Ureter (tissue), 1 donor: ENCODE measurements at regions not wholly inside any gene's neighbourhood (a gene's known extent, or its start where the extent isn't known, plus 50 kb on each side); places are given as distances from the start of the nearest gene placed in this dataset.
"Not testable (repeated sequence)": the region's sequence is repeated elsewhere in the genome, so short reads cannot be mapped to it uniquely, and the experiment has no call there.

Experiments
- DNase-seq: peaks from one replicate; pipeline ENCODE4 v3.0.0-alpha.2; 2020; ENCODE audit warnings: low spot score
- donor health status: DM: yes; HTN: yes; CAD: no.

DNA sequence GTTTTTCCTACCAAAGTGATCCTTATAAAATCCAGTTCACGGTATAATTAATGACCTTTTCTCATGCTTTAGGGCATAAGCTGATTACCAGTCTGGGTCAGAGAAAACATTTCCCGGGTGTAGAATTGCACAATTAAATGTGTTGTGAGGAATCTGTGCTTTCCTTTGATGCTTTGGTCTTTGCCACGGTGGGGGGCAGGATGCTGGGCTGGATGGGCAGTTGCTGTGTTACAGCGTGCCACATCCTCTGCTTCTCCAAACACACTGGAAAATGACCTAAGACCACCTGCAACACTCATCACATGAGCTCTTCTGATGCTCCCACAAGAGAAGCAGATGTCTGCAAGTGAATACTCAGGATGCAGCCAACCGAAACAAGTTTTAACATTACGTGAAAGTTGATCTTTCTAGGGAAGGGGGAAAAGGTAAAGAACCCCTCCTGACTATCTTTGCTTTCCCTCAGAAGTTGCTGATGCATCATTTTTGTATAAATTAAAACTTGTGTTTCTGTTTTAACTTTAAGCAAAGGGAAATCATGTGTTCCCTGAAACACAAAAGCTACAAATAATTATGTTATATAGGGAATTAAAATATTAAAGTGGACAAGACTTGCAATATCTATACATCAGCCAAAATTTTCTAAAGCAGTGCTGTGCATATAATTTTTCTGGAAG, 515.3 kb upstream of the NR5A2 start:
- no peak for DNase-seq

- no peak for DNase-seq
Measured at GRCh38 chr1:199515261-199515660, 512.2 kb upstream of the NR5A2 start.

- no peak for DNase-seq
Measured at GRCh38 chr1:199522338-199522737, 505.2 kb upstream of the NR5A2 start.

DNA sequence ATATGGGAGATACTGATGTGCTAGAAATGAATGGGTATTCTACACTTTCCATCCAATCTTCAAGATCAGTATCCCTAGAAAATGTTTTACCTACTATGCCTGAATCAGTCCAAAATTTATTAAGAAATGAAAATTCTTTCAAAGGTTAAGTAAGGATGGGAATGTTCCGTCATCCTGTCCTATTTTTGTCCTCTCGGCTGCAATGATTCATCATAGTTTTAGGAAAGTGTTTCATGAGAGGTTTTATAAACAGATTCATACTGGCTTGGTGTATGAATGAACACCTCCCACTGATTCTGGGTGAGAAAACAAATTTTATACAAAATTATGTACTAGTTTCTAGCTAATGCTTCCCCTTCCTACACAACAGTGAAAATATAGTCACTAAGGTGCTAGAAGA, 504.6 kb upstream of the NR5A2 start:
- no peak for DNase-seq

DNA sequence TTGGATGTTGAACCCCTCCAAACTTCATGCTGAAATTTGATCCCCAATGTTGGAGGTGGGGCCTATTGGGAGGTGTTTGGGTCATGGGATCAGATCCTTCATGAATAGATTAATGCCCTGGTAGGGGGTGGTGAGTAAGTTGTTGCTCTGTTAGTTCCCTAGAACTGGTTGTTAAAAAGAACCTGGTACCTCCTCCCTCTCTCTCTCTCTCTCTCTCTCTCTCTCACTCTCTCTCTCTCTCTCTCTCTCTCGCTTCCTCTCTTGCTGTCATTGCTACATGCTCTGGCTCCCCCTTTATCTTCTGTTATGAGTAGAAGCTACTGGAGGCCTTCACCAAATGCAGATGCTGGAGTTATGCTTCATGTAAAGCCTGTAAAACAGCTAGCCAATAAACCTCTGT, 498.2 kb upstream of the NR5A2 start:
- DNase-seq = no peak

DNA sequence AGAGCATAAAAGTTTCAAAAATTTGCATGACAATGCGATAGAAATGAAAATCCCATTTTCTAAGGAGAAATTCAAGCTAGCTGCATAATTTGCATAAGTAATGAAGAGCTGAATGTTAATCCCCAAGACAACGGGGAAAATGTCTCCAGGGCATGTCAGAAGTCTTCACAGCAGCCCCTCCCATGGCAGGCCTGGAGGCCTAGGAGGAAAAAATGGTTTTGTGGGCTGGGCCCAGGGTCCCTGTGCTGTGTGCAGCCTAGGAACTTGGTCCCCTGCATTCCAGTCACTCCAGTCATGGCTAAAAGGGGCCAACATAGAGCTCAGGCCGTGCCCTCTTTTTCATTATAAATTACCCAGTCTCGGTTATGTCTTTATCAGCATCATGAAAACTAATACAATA, 494.1 kb upstream of the NR5A2 start:
- not testable (repeated sequence) for DNase-seq

GRCh38 chr1:199545780-199546179, 481.7 kb upstream of the NR5A2 start:
- no peak for DNase-seq

- DNase-seq = no peak
Measured at GRCh38 chr1:199546323-199546722, 481.2 kb upstream of the NR5A2 start.

DNA sequence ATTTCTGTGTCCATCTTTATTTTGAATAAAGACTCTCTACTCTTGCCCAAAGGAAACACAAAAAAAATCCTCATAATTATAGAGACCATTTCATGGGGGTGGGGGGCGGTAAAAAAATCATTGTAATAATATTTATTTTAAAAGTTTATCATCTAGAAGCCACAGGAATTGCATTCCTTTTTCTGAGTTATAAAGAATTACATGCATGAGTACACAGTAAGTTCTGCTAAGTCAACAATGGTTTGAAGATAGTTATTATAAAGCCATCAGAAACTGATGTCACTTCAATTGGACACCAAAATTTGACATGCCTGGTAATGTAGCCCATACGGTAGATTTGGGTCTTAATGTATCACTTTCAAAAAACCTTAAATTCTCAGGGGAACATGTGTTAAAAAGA, 478.1 kb upstream of the NR5A2 start:
- no peak for DNase-seq

DNA sequence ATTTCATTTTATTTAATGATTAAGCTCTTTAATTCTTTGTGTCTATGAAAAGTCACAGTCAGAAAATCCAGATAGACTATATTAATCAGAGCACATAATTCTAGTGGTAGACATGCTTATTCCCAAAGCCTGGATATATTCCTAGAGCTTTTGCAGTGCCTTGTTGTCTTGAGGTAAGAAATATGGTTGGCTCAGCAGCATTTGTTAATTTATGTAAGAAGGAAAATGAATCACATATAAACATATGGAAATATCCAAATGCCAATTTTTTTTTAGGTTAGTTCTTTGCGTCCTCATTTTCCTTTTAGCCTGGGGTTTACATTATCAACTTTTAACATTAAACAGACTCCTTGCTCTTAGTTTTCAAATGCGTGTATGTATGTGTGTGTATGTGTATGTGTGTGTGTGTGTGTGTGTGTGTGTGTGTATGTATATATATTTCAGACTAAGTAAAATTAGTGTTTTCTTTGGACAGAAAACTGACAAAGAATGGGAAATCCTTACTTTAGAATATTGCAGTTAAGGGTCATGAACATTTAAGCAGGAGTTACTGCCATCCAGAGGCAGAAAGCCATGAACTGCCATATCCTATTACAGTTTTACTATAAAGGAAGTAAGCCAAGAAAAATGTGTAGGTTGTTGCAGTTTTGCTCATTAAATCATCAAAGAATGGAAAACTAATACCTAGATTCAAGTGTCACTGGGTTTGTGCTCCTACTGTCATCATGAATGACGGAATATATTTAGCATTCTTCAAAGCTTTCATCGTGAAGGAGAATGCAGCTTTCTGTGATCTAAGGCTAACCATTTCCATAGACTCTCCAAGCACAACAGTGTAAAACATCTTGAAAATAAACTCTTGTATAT, 477.1 kb upstream of the NR5A2 start:
- DNase-seq = no peak

DNA sequence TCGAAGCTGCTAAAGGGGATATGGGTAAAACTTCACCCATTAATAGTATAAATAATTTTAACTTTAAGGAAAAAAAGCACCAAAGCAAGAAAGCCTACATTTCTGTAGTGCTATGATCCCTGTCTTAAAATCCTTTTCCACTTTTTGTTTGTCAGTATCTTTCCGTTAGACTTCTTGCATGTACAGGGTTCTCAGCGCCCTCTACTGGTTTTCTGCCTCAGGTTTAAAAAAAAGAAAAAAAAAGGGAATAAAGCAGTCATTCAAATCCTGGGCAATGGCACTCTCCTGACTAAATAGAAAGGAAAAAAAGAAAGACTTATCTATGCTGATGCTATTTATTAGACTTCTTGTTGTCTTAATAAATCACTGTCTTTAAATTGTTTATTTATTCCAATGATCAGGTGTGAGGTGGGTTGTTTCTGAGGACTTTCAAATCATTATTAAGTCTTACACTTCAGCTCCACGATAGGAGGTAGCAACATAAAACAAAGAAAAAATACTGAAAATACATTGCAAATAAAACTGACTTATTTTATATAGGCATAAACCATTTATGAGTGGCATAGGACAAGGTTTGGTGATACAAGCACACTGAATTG, 475.4 kb upstream of the NR5A2 start:
- no peak for DNase-seq

- DNase-seq = no peak
Measured at GRCh38 chr1:199553104-199553503, 474.4 kb upstream of the NR5A2 start.

GRCh38 chr1:199561334-199561733, 466.2 kb upstream of the NR5A2 start:
- no peak for DNase-seq

GRCh38 chr1:199573047-199573446, 454.5 kb upstream of the NR5A2 start:
- DNase-seq = no peak

DNA sequence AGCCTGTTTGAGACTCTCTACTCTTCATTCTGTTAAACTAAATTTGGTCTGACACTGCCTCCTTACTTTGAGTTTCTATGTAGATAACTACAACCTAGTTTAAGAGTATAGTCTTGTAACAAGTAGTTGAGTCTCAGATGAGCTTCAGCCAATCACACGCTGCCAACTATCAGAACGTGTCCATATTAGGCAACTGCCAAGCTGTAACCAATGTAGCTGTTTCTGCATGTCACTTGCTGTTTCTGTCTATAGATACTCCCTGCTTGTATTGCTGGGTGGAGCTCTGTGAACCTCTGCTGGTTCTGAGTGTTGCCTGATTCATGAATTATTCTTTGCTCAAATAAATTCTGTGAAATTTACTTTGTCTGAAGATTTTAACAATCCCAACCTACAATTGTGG, 452.6 kb upstream of the NR5A2 start:
- no peak for DNase-seq

DNA sequence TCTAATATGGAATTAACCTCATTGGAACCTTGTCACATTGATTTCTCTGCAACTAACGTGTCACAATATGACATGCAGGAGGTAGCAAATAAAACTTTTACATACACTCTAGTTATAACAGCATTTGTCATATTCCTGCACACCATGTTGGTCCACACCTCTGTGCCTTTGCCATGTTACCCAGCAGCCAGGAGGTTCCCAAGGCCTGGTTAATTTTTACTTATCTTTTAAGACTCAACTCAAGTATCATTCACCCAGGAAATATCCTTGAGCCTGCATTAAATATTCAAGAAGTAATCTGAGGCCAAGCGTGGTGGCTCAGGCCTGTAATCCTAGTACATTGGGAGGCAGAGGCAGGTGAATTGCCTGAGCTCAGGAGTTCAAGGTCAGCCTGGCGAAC, 447.2 kb upstream of the NR5A2 start:
- no peak for DNase-seq

DNA sequence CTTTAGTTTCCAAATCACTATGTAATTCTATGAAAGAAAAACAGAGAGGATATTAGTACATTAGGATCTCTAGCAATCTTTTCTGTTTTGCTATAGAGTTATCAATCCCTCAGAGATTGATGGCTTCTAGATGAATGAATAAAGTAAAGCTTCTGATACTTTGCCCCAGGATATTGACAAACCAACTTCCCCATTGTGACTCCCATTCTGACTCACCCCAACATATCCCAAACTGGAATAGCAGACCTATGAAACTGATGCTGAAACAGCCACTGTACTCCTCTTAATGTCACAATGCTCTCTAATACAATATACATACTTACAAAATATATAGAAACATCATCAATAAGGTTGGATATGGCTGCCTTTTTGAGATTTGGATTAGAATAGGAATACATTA, 442.1 kb upstream of the NR5A2 start:
- no peak for DNase-seq

- no peak for DNase-seq
Measured at GRCh38 chr1:199590708-199591107, 436.8 kb upstream of the NR5A2 start.

- DNase-seq = no peak
Measured at GRCh38 chr1:199591468-199591867, 436.0 kb upstream of the NR5A2 start.

DNA sequence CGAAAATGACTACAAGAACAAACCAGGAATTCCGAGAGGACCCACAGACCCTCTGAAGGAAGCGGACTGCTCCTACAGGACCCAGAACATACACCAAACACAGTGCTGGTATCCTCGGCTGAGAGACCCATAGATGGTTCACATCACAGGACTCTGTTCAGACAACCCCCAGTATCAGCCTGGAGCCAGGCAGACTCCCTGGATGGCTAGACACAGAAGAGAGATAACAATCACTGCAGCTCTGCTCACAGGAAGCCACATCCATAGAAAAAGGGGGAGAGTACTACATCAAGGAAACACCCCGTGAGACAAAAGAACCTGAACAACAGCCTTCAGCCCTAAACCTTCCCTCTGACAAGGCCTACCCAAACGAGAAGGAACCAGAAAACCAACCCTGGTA, 434.0 kb upstream of the NR5A2 start:
- DNase-seq = no peak

DNA sequence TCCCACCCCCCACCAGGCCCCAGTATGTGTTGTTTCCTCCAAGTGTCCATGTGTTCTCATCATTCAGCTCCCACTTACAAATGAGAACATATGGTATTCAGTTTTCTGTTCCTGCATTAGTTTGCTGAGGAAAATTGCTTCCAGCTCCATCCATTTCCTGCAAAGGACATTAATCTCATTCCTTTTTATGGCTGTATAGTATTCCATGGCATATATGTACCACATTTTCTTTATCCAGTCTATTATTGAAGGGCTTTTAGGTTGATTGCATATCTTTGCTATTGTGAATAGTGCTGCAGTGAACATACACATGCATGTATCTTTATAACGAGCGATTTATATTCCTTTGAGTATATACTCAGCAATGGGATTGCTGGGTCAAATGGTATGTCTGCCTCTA, 431.1 kb upstream of the NR5A2 start:
- not testable (repeated sequence) for DNase-seq

GRCh38 chr1:199597152-199597551, 430.4 kb upstream of the NR5A2 start:
- DNase-seq = no peak

DNA sequence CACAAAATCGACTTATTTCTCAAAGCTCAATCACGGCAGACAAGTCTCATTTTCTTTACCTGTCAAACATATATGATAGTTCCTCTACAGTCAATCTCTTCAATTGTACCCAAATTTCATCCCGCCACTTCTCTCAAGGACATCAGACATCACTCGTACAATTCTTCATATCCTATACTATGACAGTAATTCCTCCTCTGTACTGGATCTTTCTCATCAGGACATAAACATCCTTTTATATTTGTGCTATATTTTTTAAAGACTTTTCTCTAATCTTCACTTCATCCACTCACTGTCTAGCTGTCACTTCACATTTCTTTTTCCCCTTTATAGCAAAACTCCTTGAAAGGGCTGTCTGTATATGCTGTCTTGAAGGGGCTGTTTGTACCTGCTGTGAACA, 419.1 kb upstream of the NR5A2 start:
- no peak for DNase-seq
